IPS-18a (cell line): ENCODE measurements at regions not wholly inside any gene's neighbourhood (a gene's known extent, or its start where the extent isn't known, plus 50 kb on each side); places are given as distances from the start of the nearest gene placed in this dataset.

Source experiments
- H3K27ac ChIP-seq: one replicate; pipeline ENCODE4 v1.5.1; 2013; ENCODE audit warnings: low read length
- H3K27me3 ChIP-seq: one replicate; pipeline ENCODE4 v1.6.1; 2013; ENCODE audit warnings: mild to moderate bottlenecking, low read length; ENCODE audit not compliant: control insufficient read depth, insufficient read depth
- H3K36me3 ChIP-seq: one replicate; pipeline ENCODE4 v1.6.1; 2013; ENCODE audit warnings: low read depth, low read length; ENCODE audit not compliant: control insufficient read depth
- H3K4me1 ChIP-seq: one replicate; pipeline ENCODE4 v1.6.1; 2013; ENCODE audit warnings: low read depth, low read length; ENCODE audit not compliant: control insufficient read depth
- H3K4me3 ChIP-seq: one replicate; pipeline ENCODE4 v1.5.1; 2013; ENCODE audit warnings: low read length
- H3K9ac ChIP-seq: one replicate; pipeline ENCODE4 v1.6.1; 2013; ENCODE audit warnings: mild to moderate bottlenecking, low read length, moderate library complexity
- H3K9me3 ChIP-seq: one replicate; pipeline ENCODE4 v1.6.1; 2013; ENCODE audit warnings: low read depth, low read length; ENCODE audit not compliant: control insufficient read depth

DNA sequence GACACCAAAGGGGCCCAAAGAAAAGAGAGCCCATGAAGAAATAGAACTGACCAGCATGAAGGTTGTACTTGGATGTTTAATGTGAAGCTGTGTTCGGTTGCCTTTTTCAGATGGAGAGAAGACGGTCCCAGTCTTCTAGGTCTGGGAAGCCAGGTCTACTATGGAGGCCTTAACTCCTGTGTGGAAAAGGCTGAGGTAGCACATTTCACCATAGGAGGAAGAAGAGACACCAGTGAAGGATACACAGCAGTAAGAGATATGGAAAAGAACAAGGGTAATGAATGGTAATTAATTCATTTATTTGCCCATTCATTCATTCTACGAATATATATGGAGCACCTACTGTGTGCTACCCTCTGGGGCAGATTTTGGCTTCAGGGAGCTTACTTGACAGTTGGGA is 151.6 kb upstream of the PLEKHG7 start:
- H3K27ac ChIP-seq, result no peak overlapping the region
- H3K9ac ChIP-seq, result no peak overlapping the region

DNA sequence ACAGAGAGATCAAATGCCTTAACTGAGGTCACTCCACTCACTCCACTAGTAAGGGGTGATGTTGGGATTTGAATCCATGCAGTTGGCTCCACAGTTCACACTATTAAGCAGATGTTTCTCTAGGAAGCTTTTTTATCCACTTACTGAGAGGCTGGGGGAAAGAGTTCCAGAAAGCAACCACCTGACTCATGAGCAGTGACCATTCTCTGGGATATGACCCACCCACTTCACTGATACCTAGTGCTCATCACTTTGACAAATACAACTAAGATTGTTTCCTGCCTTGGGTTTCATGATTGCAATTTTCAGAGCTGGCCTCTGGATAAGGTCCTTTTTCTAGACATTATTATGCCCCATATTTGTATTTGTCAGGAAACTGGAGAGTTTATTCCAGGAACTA is 152.1 kb upstream of the PLEKHG7 start:
- Histone ChIP-seq H3K27ac (no peak overlapping the region), H3K4me1 (no peaks in the 10 kb centered on the region), H3K4me3 (no peak overlapping the region), H3K27me3 (no peaks in the 10 kb centered on the region), H3K9ac (no peak overlapping the region), H3K36me3 (no peaks in the 10 kb centered on the region), H3K9me3 (no peaks in the 10 kb centered on the region)

More for the DNA sequence above, 151.6 kb upstream of the PLEKHG7 start:
- Histone ChIP-seq H3K4me1 (no peaks in the 10 kb centered on the region), H3K27me3 (no peaks in the 10 kb centered on the region), H3K36me3 (no peaks in the 10 kb centered on the region), H3K9me3 (no peaks in the 10 kb centered on the region), H3K4me3 (no peak overlapping the region)

DNA sequence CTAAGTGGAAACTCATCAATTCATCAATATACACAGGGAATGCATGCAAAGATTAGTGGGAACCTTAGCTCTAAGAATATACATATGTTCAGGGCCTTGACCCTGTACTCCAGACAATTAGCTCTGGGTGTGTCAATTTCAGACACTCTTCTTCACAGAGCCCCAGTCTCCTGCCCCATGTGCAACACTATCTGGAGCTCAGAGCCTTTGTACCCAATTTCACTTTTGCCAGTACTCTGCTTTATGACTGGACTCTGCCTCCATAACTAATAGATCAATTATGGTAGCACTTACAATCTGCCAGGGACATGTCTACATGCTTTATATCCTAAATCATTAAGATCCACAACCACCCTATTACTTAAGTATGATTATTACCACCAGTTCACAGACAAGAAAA is 152.5 kb upstream of the PLEKHG7 start:
- H3K9ac ChIP-seq, result no peak overlapping the region
- no peaks in the 10 kb centered on the region for H3K36me3 ChIP-seq
- no peaks in the 10 kb centered on the region for H3K4me1 ChIP-seq
- H3K27me3 ChIP-seq, result no peaks in the 10 kb centered on the region
- H3K9me3 ChIP-seq, result no peaks in the 10 kb centered on the region
- H3K4me3 ChIP-seq, result no peak overlapping the region
- H3K27ac ChIP-seq, result no peak overlapping the region

DNA sequence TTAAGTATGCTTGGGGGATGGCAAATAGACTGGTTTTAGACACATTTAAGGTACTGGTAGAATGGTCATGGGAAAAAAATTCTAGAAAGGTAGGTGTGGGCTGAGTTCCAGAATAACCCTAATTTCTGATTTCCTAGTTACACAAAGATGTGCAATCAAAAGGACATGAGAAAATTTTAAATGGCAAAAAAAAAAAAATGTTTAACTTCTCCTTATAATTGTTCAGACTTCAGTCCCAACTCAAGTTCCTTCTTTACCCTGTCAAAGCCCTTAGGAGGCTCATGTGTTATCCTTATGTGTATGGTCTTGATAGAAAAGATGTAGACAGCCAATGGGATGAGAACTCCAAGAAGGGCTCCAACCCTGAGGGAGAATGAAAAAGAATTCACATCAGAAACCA is 153.3 kb upstream of the PLEKHG7 start:
- Histone ChIP-seq H3K27ac (no peak overlapping the region), H3K9ac (no peak overlapping the region), H3K9me3 (no peaks in the 10 kb centered on the region), H3K36me3 (no peaks in the 10 kb centered on the region), H3K4me3 (no peak overlapping the region), H3K4me1 (no peaks in the 10 kb centered on the region), H3K27me3 (no peaks in the 10 kb centered on the region)

DNA sequence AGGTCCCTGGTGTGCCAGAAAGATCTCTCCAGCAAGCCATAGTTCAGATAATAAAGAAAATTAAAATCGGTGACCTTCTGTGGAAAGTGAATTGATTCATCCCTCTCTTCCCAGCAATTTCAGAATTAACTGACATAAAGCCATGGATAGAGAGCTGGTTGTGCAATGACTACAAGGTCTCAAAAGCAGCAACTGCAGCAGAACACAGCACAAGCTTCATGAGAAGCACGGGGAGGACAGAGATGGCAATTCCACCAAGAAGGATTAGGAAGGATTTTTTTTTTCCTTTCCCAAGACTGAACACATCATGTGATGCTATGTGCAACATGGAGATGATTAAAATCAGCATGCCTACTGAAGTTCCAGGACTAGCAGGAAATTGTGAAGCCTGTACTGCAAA is 154.9 kb upstream of the PLEKHG7 start:
- H3K4me3 ChIP-seq, result no peak overlapping the region
- H3K27ac ChIP-seq, result no peak overlapping the region
- H3K9me3 ChIP-seq, result no peaks in the 10 kb centered on the region
- H3K36me3 ChIP-seq, result no peaks in the 10 kb centered on the region
- H3K9ac ChIP-seq, result no peak overlapping the region
- no peaks in the 10 kb centered on the region for H3K4me1 ChIP-seq
- H3K27me3 ChIP-seq, result no peaks in the 10 kb centered on the region

DNA sequence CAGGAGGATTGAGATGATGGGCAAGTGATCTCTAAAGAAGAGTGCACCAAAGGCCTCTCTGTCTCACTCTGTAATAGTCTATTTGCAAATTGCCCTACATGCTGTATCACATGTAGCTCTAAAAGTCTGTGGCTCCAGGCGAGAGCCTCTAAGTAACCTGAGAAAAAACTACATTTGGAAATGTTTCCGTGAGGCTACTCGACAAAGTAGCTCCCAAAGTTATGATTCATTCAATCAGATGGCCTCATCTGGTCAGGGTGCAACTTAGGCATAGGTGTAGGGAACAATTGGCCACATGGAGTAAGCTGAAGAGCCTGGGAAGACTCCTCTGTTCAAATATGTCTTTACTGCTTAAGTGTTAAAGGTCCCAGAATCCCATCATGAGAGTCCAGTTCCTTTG is 155.4 kb upstream of the PLEKHG7 start:
- no peak overlapping the region for H3K27ac ChIP-seq
- H3K36me3 ChIP-seq, result no peaks in the 10 kb centered on the region
- H3K9me3 ChIP-seq, result no peaks in the 10 kb centered on the region
- H3K4me3 ChIP-seq, result no peak overlapping the region
- H3K27me3 ChIP-seq, result no peaks in the 10 kb centered on the region
- no peak overlapping the region for H3K9ac ChIP-seq
- no peaks in the 10 kb centered on the region for H3K4me1 ChIP-seq

DNA sequence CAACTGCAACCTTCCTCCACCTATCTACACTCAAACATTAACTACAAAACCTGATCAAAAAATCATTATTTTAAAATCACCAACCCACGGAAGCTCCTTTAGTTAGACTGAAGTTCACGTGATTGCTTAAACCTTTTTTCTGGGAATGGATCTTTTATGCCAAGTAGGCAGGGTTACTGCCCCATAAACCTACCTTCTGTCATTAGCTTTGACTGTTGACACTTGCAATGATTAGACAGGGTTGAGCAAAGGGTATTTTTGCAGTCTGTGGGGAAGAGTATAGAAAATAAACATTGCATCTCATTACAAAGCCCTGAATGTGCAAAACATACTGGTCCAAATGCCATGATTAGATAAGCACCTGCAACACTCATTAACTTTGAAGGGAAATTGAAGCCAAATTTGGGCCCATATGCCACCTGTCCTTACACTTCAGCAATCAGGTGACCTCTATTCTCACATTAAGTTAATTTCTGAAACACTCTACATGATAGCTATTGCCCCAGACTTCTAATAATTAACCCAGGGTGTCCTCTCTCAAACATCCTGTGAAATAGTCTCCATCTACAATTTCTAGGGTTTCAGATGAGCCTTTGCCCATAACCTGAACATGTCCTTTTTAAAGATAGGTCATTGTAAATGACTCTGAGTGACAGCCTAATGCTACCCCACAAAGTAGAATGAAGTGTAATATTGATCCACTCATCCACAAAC is 156.0 kb upstream of the PLEKHG7 start:
- Histone ChIP-seq H3K4me3 (no peak overlapping the region), H3K27ac (no peak overlapping the region), H3K9me3 (no peaks in the 10 kb centered on the region), H3K9ac (no peak overlapping the region), H3K4me1 (no peaks in the 10 kb centered on the region), H3K36me3 (no peaks in the 10 kb centered on the region), H3K27me3 (no peaks in the 10 kb centered on the region)

DNA sequence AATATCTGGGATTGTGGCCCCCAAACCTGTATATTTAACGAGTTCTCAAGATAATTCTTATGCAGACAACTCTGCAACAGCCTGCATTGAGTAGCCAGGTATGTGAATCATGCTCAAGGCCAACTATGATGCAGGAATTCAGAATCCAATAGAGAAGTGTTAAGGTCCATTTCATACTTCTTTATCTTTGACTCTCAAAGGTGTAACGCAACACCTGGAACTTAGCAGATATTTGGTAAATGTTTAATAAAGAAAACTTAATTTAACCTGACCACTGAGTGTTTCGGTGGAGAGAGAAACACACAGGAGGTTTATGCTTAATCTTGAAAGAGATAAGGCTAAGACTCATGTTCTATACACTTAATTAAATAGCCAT is 156.5 kb upstream of the PLEKHG7 start:
- H3K9me3 ChIP-seq, result no peaks in the 10 kb centered on the region
- H3K4me3 ChIP-seq, result no peak overlapping the region
- H3K27ac ChIP-seq, result no peak overlapping the region
- no peaks in the 10 kb centered on the region for H3K27me3 ChIP-seq
- no peak overlapping the region for H3K9ac ChIP-seq
- no peaks in the 10 kb centered on the region for H3K36me3 ChIP-seq
- H3K4me1 ChIP-seq, result no peaks in the 10 kb centered on the region

DNA sequence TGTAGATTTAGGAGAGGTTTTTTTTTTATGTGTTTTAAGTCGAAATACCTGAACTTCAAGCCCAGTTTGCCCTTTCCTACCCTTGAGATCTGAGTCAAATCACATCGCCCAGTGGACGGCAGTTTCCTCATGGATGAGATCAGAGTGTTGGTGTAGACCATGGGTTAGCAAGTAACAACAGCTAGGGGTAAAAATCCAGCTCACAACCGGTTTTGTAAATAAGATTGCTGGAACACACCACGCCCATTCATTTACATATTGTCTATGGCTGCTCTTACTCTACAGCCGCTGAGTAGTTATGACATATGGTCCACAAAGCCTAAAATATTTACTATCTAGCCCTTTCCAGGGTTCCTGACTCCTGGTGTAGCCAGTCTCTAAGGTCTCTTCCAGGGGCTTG is 158.5 kb upstream of the PLEKHG7 start:
- Histone ChIP-seq H3K36me3 (no peaks in the 10 kb centered on the region), H3K27me3 (no peaks in the 10 kb centered on the region), H3K9me3 (no peaks in the 10 kb centered on the region), H3K4me3 (no peak overlapping the region), H3K9ac (no peak overlapping the region), H3K27ac (no peak overlapping the region), H3K4me1 (peaks cover 10% of the 10 kb centered on the region)

DNA sequence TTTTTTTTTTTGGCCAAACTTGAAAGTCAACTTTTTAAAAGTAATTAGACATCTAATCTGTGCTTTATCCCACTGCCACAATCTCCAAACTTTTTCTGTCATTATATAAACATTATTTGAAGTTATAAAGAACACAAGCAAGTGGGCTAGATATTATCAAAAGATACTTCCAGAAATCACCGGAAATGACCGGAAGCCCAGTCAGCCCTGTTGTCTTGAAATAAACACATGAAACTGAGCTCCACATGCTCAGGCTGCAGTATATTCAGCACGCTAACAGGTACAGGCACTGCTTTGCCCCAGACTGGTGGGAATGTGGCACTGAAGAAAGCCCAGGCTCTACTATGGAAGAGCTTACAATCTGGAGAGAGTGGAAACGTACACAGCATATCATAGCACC is 158.9 kb upstream of the PLEKHG7 start:
- Histone ChIP-seq H3K9me3 (no peaks in the 10 kb centered on the region), H3K36me3 (no peaks in the 10 kb centered on the region), H3K4me3 (no peak overlapping the region), H3K4me1 (peaks cover 10% of the 10 kb centered on the region), H3K9ac (no peak overlapping the region), H3K27ac (no peak overlapping the region), H3K27me3 (no peaks in the 10 kb centered on the region)

DNA sequence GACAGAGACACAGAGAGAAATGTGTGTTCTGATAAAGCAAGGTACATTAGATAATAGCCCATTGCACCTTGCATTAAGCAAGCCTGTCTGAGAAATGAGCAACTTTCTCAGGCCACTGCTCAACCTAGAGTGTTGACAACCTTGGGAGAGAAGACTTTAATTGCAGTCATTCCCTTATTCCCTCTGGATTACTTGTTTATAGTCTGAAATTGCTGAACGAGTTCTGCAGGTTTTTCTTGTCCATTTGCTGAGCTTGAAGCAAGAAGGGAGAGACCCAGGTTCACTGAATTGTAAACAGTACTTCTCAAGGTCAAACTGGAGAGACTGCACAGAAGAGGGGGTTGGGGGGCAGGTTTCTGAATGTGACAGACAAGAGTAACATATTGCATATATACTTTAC is 159.4 kb upstream of the PLEKHG7 start:
- Histone ChIP-seq H3K9me3 (no peaks in the 10 kb centered on the region), H3K27me3 (no peaks in the 10 kb centered on the region), H3K4me1 (peaks cover 10% of the 10 kb centered on the region)

DNA sequence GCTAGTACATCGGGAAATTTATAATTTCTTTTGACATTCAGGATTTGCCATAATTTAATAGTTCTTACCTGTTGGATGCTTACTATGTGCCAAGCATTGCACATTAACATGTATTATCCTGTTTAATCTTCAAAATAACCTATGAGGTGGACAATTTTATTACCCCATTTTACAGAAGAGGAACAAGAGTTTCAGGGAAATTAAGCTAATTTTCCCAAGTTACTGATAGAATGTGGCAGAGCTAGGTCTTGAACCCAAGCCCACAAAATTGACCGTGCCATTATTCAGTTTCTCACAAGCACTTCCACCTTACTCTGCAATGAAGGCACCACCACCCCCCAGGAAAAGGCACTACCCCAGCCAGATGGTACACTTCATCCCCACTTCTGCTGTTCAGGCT is 161.1 kb upstream of the PLEKHG7 start:
- no peak overlapping the region for H3K27ac ChIP-seq
- no peak overlapping the region for H3K9ac ChIP-seq
- H3K4me3 ChIP-seq, result no peak overlapping the region
- H3K36me3 ChIP-seq, result no peaks in the 10 kb centered on the region
- H3K4me1 ChIP-seq, result peaks cover 15% of the 10 kb centered on the region
- H3K9me3 ChIP-seq, result no peaks in the 10 kb centered on the region
- H3K27me3 ChIP-seq, result no peaks in the 10 kb centered on the region

More for the DNA sequence above, 159.4 kb upstream of the PLEKHG7 start:
- no peak overlapping the region for H3K9ac ChIP-seq
- no peak overlapping the region for H3K4me3 ChIP-seq
- H3K27ac ChIP-seq, result no peak overlapping the region
- no peaks in the 10 kb centered on the region for H3K36me3 ChIP-seq
